Hepatocyte (in vitro differentiated cells): ENCODE measurements at regions not wholly inside any gene's neighbourhood (a gene's known extent, or its start where the extent isn't known, plus 50 kb on each side); places are given as distances from the start of the nearest gene placed in this dataset.

ENCODE experiments used
- DNase-seq: peaks from one replicate; pipeline ENCODE4 v3.0.0-alpha.2; 2016; ENCODE audit warnings: low spot score
- H2AFZ ChIP-seq: fragments of 200-600 bp; sonication (generic); 2 replicates; pipeline ENCODE4 v1.6.0; 2016; ENCODE audit warnings: antibody characterized with exemption, mild to moderate bottlenecking
- H3K27ac ChIP-seq: fragments of 200-600 bp; sonication (generic); 2 replicates; pipeline ENCODE4 v1.5.1; 2016; ENCODE audit warnings: mild to moderate bottlenecking
- H3K27me3 ChIP-seq: fragments of 200-600 bp; sonication (generic); 2 replicates; pipeline ENCODE4 v1.6.1; 2016
- H3K36me3 ChIP-seq: fragments of 200-600 bp; sonication (generic); replicated peaks from 2 replicates; pipeline ENCODE4 v1.5.1; 2016; ENCODE audit warnings: low read depth; ENCODE audit not compliant: insufficient read depth
- H3K4me1 ChIP-seq: fragments of 200-600 bp; sonication (generic); 2 replicates; pipeline ENCODE4 v1.5.1; 2016; ENCODE audit warnings: mild to moderate bottlenecking, moderate library complexity; ENCODE audit not compliant: insufficient read depth
- H3K4me2 ChIP-seq: fragments of 200-600 bp; sonication (generic); 2 replicates; pipeline ENCODE4 v1.6.0; 2016
- H3K4me3 ChIP-seq: fragments of 200-600 bp; sonication (generic); 2 replicates; pipeline ENCODE4 v1.5.1; 2016; ENCODE audit warnings: mild to moderate bottlenecking
- H3K79me2 ChIP-seq: fragments of 200-600 bp; sonication (generic); 2 replicates; pipeline ENCODE4 v1.6.0; 2017; ENCODE audit warnings: mild to moderate bottlenecking
- H3K9me2 ChIP-seq: fragments of 200-600 bp; sonication (generic); replicated peaks from 2 replicates; pipeline ENCODE4 v1.6.0; 2017; ENCODE audit warnings: mild to moderate bottlenecking; ENCODE audit not compliant: insufficient read depth
- H3K9me3 ChIP-seq: fragments of 200-600 bp; sonication (generic); 2 replicates; pipeline ENCODE4 v1.5.1; 2016; ENCODE audit warnings: low read depth, mild to moderate bottlenecking
- H4K20me1 ChIP-seq: fragments of 200-600 bp; sonication (generic); 2 replicates; pipeline ENCODE4 v1.6.0; 2016; ENCODE audit warnings: mild to moderate bottlenecking; ENCODE audit not compliant: insufficient read depth, poor library complexity, severe bottlenecking
- CTCF ChIP-seq: fragments of 200-600 bp; sonication (generic); IDR thresholded peaks from 2 replicates; pipeline ENCODE4 v1.5.1; 2016; ENCODE audit warnings: antibody characterized with exemption, mild to moderate bottlenecking; ENCODE audit not compliant: poor library complexity
- EZH2 ChIP-seq: fragments of 200-600 bp; sonication (generic); IDR thresholded peaks from 2 replicates; pipeline ENCODE4 v1.6.1; 2016; ENCODE audit warnings: antibody characterized with exemption, mild to moderate bottlenecking, borderline replicate concordance
- EZH2phosphoT487 ChIP-seq: fragments of 200-600 bp; sonication (generic); IDR thresholded peaks from one replicate; pipeline ENCODE4 v1.6.1; 2018; ENCODE audit warnings: antibody characterized with exemption, mild to moderate bottlenecking, low read depth, moderate library complexity; ENCODE audit not compliant: unreplicated experiment, severe bottlenecking
- WGBS: methylation state at CpG from one replicate; pipeline ENCODE4 v1.1.6; 2016; ENCODE audit warnings: low lambda C conversion rate; ENCODE audit errors: missing lambda C conversion rate; 5-methylcytosine and 5-hydroxymethylcytosine counted together

- no peak for TF ChIP-seq EZH2
- no peak for TF ChIP-seq CTCF
- TF ChIP-seq EZH2phosphoT487: no peak
- DNase-seq: no peak
- Histone ChIP-seq H3K27me3 (no peaks in the 10 kb centered on the region), H3K4me2 (no peak overlapping the region), H3K36me3 (no peaks in the 10 kb centered on the region), H3K27ac (no peak overlapping the region), H4K20me1 (no peaks in the 10 kb centered on the region), H3K4me3 (no peak overlapping the region), H3K9me3 (no peaks in the 10 kb centered on the region), H2AFZ (no peak overlapping the region), H3K9me2 (no peaks in the 10 kb centered on the region), H3K79me2 (no peaks in the 10 kb centered on the region), H3K4me1 (no peaks in the 10 kb centered on the region)
- 97% methylated on average over 29 of the region's 29 CpGs for WGBS
Observed at GRCh38 chr17:83004791-83005380, 74.5 kb upstream of the METRNL start.

GRCh38 chr17:83005639-83006038 is 73.8 kb upstream of the METRNL start:
- no peak overlapping the region for H2AFZ ChIP-seq
- no peak overlapping the region for H3K4me2 ChIP-seq
- TF ChIP-seq CTCF (no peak), EZH2phosphoT487 (no peak), EZH2 (no peak)
- H4K20me1 ChIP-seq: no peaks in the 10 kb centered on the region
- no peaks in the 10 kb centered on the region for H3K4me1 ChIP-seq
- no peak for DNase-seq
- H3K27me3 ChIP-seq: no peaks in the 10 kb centered on the region
- H3K9me2 ChIP-seq: no peaks in the 10 kb centered on the region
- no peak overlapping the region for H3K4me3 ChIP-seq
- H3K36me3 ChIP-seq: no peaks in the 10 kb centered on the region
- 93% methylated on average over 8 of the region's 11 CpGs for WGBS
- no peaks in the 10 kb centered on the region for H3K9me3 ChIP-seq
- H3K79me2 ChIP-seq: no peaks in the 10 kb centered on the region
- H3K27ac ChIP-seq: no peak overlapping the region

GRCh38 chr17:83006515-83007455 is 72.6 kb upstream of the METRNL start:
- no peak for DNase-seq
- no peak overlapping the region for H2AFZ ChIP-seq
- no peaks in the 10 kb centered on the region for H3K27me3 ChIP-seq
- no peak overlapping the region for H3K27ac ChIP-seq
- H3K4me2 ChIP-seq: no peak overlapping the region
- TF ChIP-seq EZH2 (no peak), EZH2phosphoT487 (no peak), CTCF (no peak)
- H3K36me3 ChIP-seq: no peaks in the 10 kb centered on the region
- no peaks in the 10 kb centered on the region for H3K9me2 ChIP-seq
- WGBS: 87% methylated on average over 35 of the region's 38 CpGs
- no peaks in the 10 kb centered on the region for H3K4me1 ChIP-seq
- H3K9me3 ChIP-seq: no peaks in the 10 kb centered on the region
- no peaks in the 10 kb centered on the region for H4K20me1 ChIP-seq
- no peaks in the 10 kb centered on the region for H3K79me2 ChIP-seq
- H3K4me3 ChIP-seq: no peak overlapping the region
